ENCODE measurements at regions not wholly inside any gene's neighbourhood (a gene's known extent, or its start where the extent isn't known, plus 50 kb on each side); places are given as distances from the start of the nearest gene placed in this dataset.
"Not testable (repeated sequence)": the region's sequence is repeated elsewhere in the genome, so short reads cannot be mapped to it uniquely, and the experiment has no call there.

GRCh38 chr2:2649109-2650072, 318.3 kb upstream of the MYT1L start:
- DNase-seq: no peak

- no peak for DNase-seq
Observed at GRCh38 chr2:2648094-2648493, 317.0 kb upstream of the MYT1L start.

GRCh38 chr2:2647141-2647541, 316.1 kb upstream of the MYT1L start:
- DNase-seq: no peak

GRCh38 chr2:2646433-2647051, 315.5 kb upstream of the MYT1L start:
- no peak for DNase-seq

- DNase-seq: no peak
Observed at GRCh38 chr2:2645162-2645855, 314.2 kb upstream of the MYT1L start.

- DNase-seq: not testable (repeated sequence)
Observed at GRCh38 chr2:2644751-2645150, 313.7 kb upstream of the MYT1L start.

DNA sequence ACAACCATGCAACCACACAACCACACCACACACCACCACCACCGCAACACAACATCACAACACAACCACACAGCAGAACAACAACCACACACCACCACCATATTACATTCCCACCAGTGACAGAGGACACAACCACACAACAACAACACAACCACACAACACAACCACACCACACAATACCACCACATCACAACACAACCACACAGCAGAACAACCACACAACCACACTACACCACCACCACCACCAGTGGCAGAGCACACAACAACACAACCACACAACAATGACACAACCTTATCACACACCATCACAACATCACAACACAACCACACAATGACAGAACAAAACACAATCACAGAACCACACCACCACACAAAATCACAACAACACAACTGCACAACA, 313.0 kb upstream of the MYT1L start:
- DNase-seq: no peak

GRCh38 chr2:2642906-2643890, 312.1 kb upstream of the MYT1L start:
- no peak for DNase-seq

DNA sequence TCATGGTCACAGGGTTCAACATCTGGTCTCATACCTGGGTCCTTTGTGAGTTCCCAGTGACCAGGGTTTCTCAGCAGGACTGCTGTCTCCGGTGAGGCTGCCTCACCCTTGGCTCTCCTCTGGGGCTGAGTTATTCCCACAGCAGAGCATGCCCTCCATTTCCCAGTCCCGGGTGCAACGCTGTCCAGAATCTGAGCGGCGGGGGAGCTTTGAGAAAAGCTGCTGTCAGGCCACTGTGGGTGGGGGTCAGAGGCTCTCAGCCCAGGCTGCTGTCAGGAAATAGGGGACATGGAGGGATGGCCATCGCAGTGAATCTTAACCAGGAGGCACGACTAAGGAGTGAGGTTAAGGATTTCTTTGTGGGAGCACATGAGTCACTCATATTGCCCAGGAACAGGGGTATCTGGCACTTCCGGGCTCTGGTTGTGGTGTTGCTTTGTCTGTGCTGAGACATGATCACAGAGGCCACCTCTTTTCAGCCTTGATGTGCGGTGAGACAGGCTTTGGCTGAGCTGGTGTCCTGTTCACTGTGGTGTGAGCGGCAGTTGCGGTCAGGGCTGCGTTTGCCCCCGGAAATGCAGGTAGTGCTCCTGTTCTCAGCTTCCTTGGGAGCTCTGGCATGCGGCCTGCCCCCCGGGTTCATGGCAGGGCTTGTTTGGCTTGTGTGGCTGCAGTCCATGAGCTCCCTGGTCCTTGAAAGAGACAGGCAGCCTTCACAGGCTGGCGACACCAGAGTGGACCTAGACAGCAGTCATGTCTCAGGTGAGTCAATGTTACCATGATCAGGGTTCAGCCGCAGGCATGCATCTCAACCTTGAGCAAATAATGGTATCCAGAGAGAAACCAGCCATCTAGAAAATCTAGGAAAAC, 310.7 kb upstream of the MYT1L start:
- no peak for DNase-seq

DNA sequence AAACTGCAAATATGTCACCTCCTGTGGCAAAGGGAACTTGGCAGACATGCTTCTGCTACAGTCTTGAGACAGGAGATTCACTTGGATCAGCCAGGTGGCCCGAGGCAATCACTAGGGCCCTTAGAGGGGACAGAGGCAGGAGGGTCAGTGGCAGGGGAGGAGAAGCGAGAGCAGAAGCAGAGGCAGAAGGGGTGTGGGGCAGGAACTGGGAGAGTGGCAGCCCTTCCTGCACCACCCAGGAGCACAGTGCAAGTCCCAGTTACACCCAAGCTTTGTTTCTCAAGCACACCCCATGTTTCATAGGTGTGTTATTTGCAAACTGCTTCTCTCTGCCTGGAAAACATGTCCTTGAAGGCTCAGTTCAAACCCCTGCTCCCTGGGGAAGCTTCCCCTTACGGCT, 309.7 kb upstream of the MYT1L start:
- DNase-seq: no peak

DNA sequence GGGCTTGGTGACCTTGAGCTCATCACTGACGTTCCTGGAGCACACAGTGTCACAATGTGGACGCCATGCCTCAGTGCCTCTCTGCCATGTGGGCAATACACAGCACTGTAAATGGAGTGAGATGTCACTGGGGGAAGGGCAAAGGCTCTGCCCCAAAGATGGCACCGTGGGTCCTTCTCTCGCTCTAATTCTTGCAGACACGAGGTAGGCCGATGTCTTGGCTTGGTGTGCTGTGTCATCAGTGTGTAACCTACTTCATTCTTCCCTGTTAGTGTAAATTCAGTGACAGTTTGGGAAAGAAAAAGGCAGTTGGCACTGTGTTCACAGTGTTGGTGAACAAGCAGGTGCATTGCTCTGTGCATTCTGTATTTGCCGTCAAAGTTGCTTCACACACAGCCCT, 309.3 kb upstream of the MYT1L start:
- no peak for DNase-seq

DNA sequence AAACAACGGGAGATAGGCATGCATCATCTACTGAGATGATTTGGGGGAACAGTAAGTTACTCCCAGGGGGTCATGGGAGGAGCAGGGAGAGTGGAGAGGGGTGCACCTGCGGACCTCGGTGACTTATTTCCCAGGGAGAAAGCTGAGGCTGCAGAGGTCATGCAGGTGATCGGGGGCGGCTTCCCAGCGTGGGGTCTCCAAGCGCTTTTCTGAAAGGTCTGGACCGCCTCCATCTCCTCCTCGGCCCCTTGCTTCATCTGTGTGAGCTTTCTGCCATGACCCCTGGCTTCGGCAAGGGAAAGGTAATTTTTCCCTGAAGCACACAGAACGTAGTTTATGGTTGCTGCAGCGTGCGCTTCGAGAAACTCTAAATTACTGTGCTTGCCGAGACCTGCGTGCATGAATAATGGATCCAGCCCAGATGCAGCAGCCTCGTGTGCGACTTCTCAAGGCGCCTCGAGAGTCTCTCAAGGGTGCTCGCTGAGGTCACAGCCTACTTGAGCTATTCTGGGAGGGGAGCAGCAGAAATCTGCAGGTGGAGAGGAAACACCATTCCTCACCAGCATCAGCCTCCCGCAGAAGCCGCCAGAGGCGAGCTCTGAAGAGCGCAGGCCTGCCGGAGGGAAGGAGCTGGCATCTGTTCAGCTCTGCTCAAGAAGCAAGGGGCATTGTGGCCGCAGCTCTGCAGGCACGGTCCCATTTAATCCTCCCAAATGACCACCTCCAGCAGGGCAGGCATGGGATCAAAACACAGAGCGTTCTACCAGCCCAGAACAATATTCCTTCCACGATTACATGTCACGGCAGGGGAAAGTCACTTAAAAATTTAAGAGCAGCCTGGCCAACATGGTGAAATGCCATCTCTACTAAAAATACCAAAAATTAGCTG, 308.4 kb upstream of the MYT1L start:
- DNase-seq: no peak

DNA sequence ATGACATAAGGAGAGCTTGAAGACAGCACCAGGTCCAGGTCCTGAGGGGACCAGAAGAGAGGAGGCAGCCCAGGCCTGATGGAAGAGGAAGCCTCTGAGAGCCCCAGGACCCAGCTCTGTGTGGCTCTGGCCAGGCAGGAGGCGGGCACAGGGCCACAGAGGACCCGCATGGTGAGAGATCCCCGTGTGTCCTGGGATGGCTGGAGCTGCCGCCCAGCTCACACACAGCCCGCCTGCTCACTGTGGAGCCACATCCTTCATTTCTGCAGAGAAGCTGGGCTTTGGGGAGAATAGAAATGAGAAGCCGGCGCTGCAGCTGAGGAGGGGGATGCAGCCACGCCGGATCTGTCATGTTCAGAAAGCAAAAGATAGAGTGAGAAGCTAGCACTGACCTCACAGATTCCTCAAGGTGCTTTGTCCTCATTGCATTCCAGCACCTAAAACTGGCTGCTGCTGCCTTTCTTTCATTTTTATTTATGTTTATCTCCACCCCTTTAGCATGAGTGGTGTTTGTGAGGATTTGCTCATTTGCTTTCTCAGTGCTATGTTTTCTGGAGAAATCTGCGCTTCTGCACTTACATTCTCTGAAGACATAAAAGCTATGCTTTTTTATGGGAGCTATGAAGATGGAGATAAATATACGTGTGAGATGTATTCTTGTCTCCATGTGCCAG, 307.6 kb upstream of the MYT1L start:
- no peak for DNase-seq

DNA sequence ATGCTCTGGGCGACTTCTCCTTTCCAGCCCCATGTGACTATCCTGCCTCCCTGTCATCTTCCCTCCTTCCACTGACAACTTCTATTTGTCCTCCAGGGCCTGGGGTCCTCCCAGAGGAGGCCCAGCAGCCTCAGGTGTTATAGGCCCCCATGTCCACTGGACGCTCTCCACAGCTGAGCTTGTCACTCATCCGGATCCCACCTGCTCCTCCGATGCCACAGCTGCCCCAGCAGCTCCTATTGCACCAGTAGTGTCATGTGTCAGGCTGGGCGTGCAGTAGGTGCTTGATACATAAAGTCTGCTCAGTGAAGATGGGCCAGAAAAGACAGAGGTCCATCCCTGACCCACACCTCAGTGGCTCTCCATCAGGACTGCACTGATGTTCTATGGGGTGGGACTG, 305.7 kb upstream of the MYT1L start:
- DNase-seq: no peak

GRCh38 chr2:2635025-2635528, 304.0 kb upstream of the MYT1L start:
- no peak for DNase-seq

DNA sequence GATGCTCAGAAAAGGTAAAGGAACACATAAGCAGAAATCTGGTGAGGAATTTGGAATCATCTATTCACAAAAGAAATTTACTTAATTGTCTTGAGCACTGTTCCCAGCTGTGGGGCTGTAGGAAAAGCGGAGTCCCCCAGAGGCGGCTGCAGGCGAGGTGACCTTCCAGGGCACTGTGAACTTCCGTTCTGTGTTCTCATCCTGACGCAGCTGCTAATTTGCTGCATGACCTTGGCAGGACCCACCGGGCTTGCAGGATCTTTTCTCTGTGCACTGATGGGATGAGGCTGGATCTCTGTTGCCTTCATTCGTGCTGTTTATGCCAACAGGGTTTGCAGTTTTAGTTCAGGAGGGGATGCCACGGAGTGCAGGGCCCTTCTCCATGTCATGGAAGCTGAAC, 301.9 kb upstream of the MYT1L start:
- DNase-seq: no peak

GRCh38 chr2:2623939-2624338, 292.9 kb upstream of the MYT1L start:
- no peak for DNase-seq

- no peak for DNase-seq
Observed at GRCh38 chr2:2621855-2622254, 290.8 kb upstream of the MYT1L start.

DNA sequence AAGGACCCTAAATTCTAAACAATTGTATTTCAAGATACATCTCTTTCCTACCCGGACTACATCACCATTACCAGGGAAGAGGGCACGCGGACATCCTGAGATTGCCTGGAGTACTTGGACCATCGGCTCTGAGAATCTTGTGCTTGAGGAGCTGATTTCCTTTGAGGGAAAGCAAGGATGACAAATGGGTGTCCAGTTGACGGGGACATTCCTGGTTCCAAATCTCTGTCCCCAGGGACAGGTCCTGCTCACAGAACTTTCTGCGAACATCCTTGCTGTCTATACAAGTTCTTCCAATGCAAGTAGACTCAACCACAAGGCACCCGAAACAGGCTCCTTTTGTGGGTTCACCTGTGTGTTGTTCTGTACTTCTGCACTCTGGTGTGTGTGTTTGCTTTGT, 289.5 kb upstream of the MYT1L start:
- DNase-seq: no peak

DNA sequence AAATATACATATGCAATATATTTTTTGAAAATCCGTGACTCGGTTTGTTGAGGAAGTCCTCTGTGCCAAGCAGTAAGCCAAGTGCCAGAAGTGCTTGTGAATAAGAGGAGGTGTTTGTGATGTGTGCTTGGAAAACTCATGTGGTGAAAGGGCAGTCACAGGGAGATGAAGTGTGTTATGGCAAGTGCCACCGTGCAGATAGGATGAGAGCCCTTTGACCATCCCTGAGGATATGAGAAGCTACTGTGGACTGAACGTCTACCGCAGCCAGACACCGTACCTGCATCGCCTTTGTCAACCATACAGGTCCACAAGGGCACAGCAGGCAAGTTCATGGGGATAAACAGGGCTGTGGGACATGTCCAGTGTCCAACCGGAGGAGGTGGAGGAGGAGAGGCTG, 288.9 kb upstream of the MYT1L start:
- no peak for DNase-seq

Data from hematopoietic multipotent progenitor cell treated with erythropoietin and hydrocortisone succinate and interleukin-3 and kit ligand, for 6 days (in vitro differentiated cells).